ENCODE measurements at regions not wholly inside any gene's neighbourhood (a gene's known extent, or its start where the extent isn't known, plus 50 kb on each side); places are given as distances from the start of the nearest gene placed in this dataset.

DNA sequence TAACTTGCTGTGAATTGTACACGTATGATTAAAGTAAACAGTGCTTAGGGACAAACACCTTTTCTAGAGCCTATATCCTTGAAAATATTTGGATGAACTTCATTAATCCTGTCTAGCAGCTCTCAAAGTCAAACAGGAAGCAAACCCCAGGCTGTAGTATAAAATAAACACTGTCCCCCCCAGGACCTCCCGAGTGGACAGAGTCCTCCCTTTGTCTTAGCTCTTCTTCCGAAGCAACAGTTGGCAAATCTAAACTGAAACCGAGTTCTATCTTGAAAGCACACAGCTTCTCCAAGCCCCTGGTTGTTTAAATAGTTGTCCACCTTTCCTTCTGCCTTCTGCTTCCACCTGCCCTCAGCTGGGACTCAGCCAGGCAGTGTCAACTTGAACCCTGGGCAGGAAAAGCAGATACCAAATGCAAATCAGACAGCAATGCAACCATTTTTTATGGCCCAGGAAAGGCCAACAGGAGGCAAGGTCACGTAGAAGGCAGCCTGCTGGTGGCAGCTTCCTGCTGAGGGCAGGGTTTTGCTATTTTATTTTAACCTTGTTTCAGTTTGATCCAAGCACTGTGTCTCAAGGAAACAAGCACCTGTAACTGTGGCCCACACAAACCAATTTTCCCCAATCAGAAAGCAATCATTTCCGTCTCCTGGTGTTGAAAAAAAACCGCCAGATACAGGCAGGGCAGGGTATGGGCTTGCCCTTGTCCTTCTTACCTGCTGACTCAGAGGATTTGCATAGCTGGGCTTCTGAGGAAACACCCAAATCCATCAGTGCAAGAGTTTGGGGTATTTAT is 110.3 kb upstream of the KIT start:
- Histone ChIP-seq H3K9me3 (ENCODE audit: control extremely low read depth in 1 of 3, control insufficient read depth in 2 of 3, insufficient read depth in 1 of 3, low read length in 2 of 3) (no peaks in the 10 kb centered on the region), H3K27ac (ENCODE audit: low read length in 2 of 2) (no peak overlapping the region), H3K79me2 (ENCODE audit: control insufficient read depth, insufficient read depth, low read length) (no peaks in the 10 kb centered on the region), H4K20me1 (ENCODE audit: control insufficient read depth, insufficient read depth, low read length, poor library complexity, severe bottlenecking) (no peaks in the 10 kb centered on the region), H3K4me2 (replicated peaks; ENCODE audit: low read depth, low read length, poor library complexity, severe bottlenecking) (no peak overlapping the region), H3K36me3 (replicated peaks in 1 of 2; ENCODE audit: control extremely low read depth in 1 of 2, control insufficient read depth in 1 of 2, extremely low read depth in 1 of 2, insufficient read depth in 2 of 2, low read length in 1 of 2) (no peaks in the 10 kb centered on the region), H3K9ac (ENCODE audit: low read length) (no peak overlapping the region), H3K27me3 (replicated peaks in 1 of 4; ENCODE audit: control extremely low read depth in 1 of 4, control insufficient read depth in 3 of 4, insufficient read depth in 4 of 4, low read length in 3 of 4) (no peaks in the 10 kb centered on the region), H3K4me3 (ENCODE audit: control extremely low read depth in 1 of 5, extremely low read depth in 1 of 5, insufficient read depth in 1 of 5, low read depth in 2 of 5, low read length in 4 of 5) (no peak overlapping the region), H2AFZ (ENCODE audit: insufficient read depth, low read depth, low read length, poor library complexity, severe bottlenecking) (no peak overlapping the region), H3K4me1 (ENCODE audit: control insufficient read depth in 2 of 2, insufficient read depth in 2 of 2, low read length in 2 of 2) (peaks cover 0 to 4% of the 10 kb centered on the region in 2 donors)
- ATAC-seq (ENCODE audit: low read depth) (no peak), DNase-seq (no peak)
- CTCF ChIA-PET: no interaction called here
- POLR2A ChIA-PET: no interaction called here
- H3K27me3 Mint-ChIP-seq: peaks cover 4% of the 10 kb centered on the region
- WGBS (ENCODE audit: insufficient coverage): 50% methylated on average over 2 of the region's 7 CpGs
- H3K4me3 Mint-ChIP-seq: no peak overlapping the region
- no peak overlapping the region for H3K27ac Mint-ChIP-seq
- no peaks in the 10 kb centered on the region for H3K9me3 Mint-ChIP-seq (ENCODE audit: insufficient read depth)
- intact Hi-C loops (cut with micrococcal nuclease): no loop called here
- peaks cover 2% of the 10 kb centered on the region for H3K4me1 Mint-ChIP-seq
- TF ChIP-seq EZH2 (IDR thresholded peaks at IDR 0.05; ENCODE audit: borderline replicate concordance, insufficient read depth, low read depth, low read length, poor library complexity, severe bottlenecking) (no peak), CTCF (IDR thresholded peaks at IDR 0.05) (no peak)

- ChIA-PET CTCF (no interaction called here), POLR2A (no interaction called here)
- TF ChIP-seq EZH2 (IDR thresholded peaks at IDR 0.05; ENCODE audit: borderline replicate concordance, insufficient read depth, low read depth, low read length, poor library complexity, severe bottlenecking) (no peak), CTCF (IDR thresholded peaks at IDR 0.05) (no peak)
- Histone ChIP-seq H3K36me3 (replicated peaks in 1 of 2; ENCODE audit: control extremely low read depth in 1 of 2, control insufficient read depth in 1 of 2, extremely low read depth in 1 of 2, insufficient read depth in 2 of 2, low read length in 1 of 2) (no peaks in the 10 kb centered on the region), H3K9me3 (ENCODE audit: control extremely low read depth in 1 of 3, control insufficient read depth in 2 of 3, insufficient read depth in 1 of 3, low read length in 2 of 3) (no peaks in the 10 kb centered on the region), H3K27ac (ENCODE audit: low read length in 2 of 2) (no peak overlapping the region), H3K4me1 (ENCODE audit: control insufficient read depth in 2 of 2, insufficient read depth in 2 of 2, low read length in 2 of 2) (peaks cover 0 to 4% of the 10 kb centered on the region in 2 donors), H3K9ac (ENCODE audit: low read length) (no peak overlapping the region), H3K4me2 (replicated peaks; ENCODE audit: low read depth, low read length, poor library complexity, severe bottlenecking) (no peak overlapping the region), H3K27me3 (replicated peaks in 1 of 4; ENCODE audit: control extremely low read depth in 1 of 4, control insufficient read depth in 3 of 4, insufficient read depth in 4 of 4, low read length in 3 of 4) (no peaks in the 10 kb centered on the region), H3K4me3 (ENCODE audit: control extremely low read depth in 1 of 5, extremely low read depth in 1 of 5, insufficient read depth in 1 of 5, low read depth in 2 of 5, low read length in 4 of 5) (no peak overlapping the region), H4K20me1 (ENCODE audit: control insufficient read depth, insufficient read depth, low read length, poor library complexity, severe bottlenecking) (no peaks in the 10 kb centered on the region), H3K79me2 (ENCODE audit: control insufficient read depth, insufficient read depth, low read length) (no peaks in the 10 kb centered on the region), H2AFZ (ENCODE audit: insufficient read depth, low read depth, low read length, poor library complexity, severe bottlenecking) (no peak overlapping the region)
- Mint-ChIP-seq H3K9me3 (ENCODE audit: insufficient read depth) (no peaks in the 10 kb centered on the region), H3K4me3 (no peak overlapping the region), H3K27ac (no peak overlapping the region), H3K27me3 (peaks cover 3% of the 10 kb centered on the region), H3K4me1 (peaks cover 2% of the 10 kb centered on the region)
- DNase-seq (no peak), ATAC-seq (ENCODE audit: low read depth) (no peak)
- intact Hi-C loops (cut with micrococcal nuclease): no loop called here
- 86% methylated on average over 2 of the region's 3 CpGs for WGBS (ENCODE audit: insufficient coverage)
Observed at GRCh38 chr4:54548098-54548620, 109.6 kb upstream of the KIT start.

All from B cell (primary cell).